Panc1 (cell line): ENCODE measurements at regions not wholly inside any gene's neighbourhood (a gene's known extent, or its start where the extent isn't known, plus 50 kb on each side); places are given as distances from the start of the nearest gene placed in this dataset.

Experiments used
- ATAC-seq: fragments of 200-7000 bp; cut with Tn5 transposase; 2 replicates; pipeline ENCODE4 v1.9.1; 2020; ENCODE audit warnings: mild to moderate bottlenecking, moderate library complexity
- BruUV-seq: library from RNA; stranded (reverse); fragments of 400-500 nt; replicated peaks from 2 replicates; lab custom pipeline; 2021; lab: Mats Ljungman, UMichigan
- CTCF ChIA-PET: fragments of 300-600 bp; sonication (Branson Sonifier 250); formaldehyde crosslinking; loops from one replicate; lab custom pipeline; 2022; ENCODE audit warnings: antibody characterized with exemption; lab: Charles Lee
- POLR2A ChIA-PET: fragments of 300-600 bp; sonication (Branson Sonifier 250); formaldehyde crosslinking; loops from one replicate; lab custom pipeline; 2022; ENCODE audit warnings: antibody characterized with exemption; lab: Charles Lee
- DNase-seq: peaks from one replicate; pipeline ENCODE4 v3.0.0-alpha.2; 2010; ENCODE audit warnings: low read depth, low spot score
- H3K27ac ChIP-seq: 2 replicates; pipeline ENCODE4 v1.5.1; 2011; ENCODE audit warnings: mild to moderate bottlenecking, low read length, inconsistent platforms
- H3K27me3 ChIP-seq: fragments of 200-500 bp; sonication (Bioruptor generic); 2 replicates; pipeline ENCODE4 v1.6.0; 2014; ENCODE audit warnings: low read length, inconsistent platforms; ENCODE audit not compliant: control insufficient read depth, insufficient read depth
- H3K36me3 ChIP-seq: fragments of 200-500 bp; sonication (Bioruptor generic); 2 replicates; pipeline ENCODE4 v1.5.1; 2014; ENCODE audit warnings: inconsistent platforms, mild to moderate bottlenecking, low read length, moderate library complexity; ENCODE audit not compliant: control insufficient read depth, insufficient read depth
- H3K4me1 ChIP-seq: 2 replicates; pipeline ENCODE4 v1.5.1; 2011; ENCODE audit warnings: inconsistent platforms, mild to moderate bottlenecking, low read length, moderate library complexity; ENCODE audit not compliant: control insufficient read depth, insufficient read depth
- H3K4me3 ChIP-seq, 2 experiments: 2 replicates each; pipeline ENCODE4 v1.5.1; 2011 to 2012; ENCODE audit warnings: low read depth in 2 of 2, low read length in 2 of 2, mild to moderate bottlenecking in 2 of 2, inconsistent platforms in 1 of 2, moderate library complexity in 1 of 2
- H3K9me3 ChIP-seq: fragments of 200-500 bp; sonication (Bioruptor generic); 2 replicates; pipeline ENCODE4 v1.5.1; 2014; ENCODE audit warnings: low read depth, mild to moderate bottlenecking, inconsistent platforms, low read length, moderate library complexity; ENCODE audit not compliant: control insufficient read depth, insufficient read depth
- POLR2AphosphoS5 ChIP-seq: IDR thresholded peaks from 2 replicates; pipeline ENCODE4 v1.6.1; 2012; ENCODE audit warnings: mild to moderate bottlenecking, low read depth, low read length, moderate library complexity
- REST ChIP-seq, 2 experiments: IDR thresholded peaks; 2 replicates each; pipeline ENCODE4 v1.6.1; 2011 to 2012; ENCODE audit warnings: low read depth in 2 of 2, control low read depth in 1 of 2, low read length in 1 of 2, mild to moderate bottlenecking in 1 of 2, moderate library complexity in 1 of 2; ENCODE audit not compliant: insufficient read depth in 1 of 2
- SIN3A ChIP-seq: IDR thresholded peaks from 2 replicates; pipeline ENCODE4 v1.6.1; 2012; ENCODE audit warnings: low read depth, mild to moderate bottlenecking, low read length, moderate library complexity, borderline replicate concordance; ENCODE audit not compliant: insufficient read depth
- TCF7L2 ChIP-seq: IDR thresholded peaks from 2 replicates; pipeline ENCODE4 v1.6.1; 2011; ENCODE audit warnings: mild to moderate bottlenecking, low read depth, low read length, inconsistent platforms
- in situ Hi-C: cut with HindIII; loops from 2 replicates; pipeline ENCODE4 v1.10.0; 2016; ENCODE audit warnings: low sequenced_read_pairs, low pct_unique_long_range_greater_than_20kb
- intact Hi-C: fragments of 100-400 bp; cut with micrococcal nuclease; formaldehyde crosslinking; loops from one replicate; pipeline ENCODE4 v1.10.0; 2022; ENCODE audit not compliant: unreplicated experiment
- TF ChIP-seq, protein P1 (sequence below): fragments of 450-650 bp; IDR thresholded peaks from 2 replicates; pipeline ENCODE4 v1.5.1; 2017; ENCODE audit warnings: mild to moderate bottlenecking

- CTCF ChIA-PET = no interaction called here
- Histone ChIP-seq H3K9me3 (no peaks in the 10 kb centered on the region), H3K4me3 (no peak overlapping the region), H3K27ac (no peak overlapping the region), H3K4me1 (no peaks in the 10 kb centered on the region), H3K27me3 (no peaks in the 10 kb centered on the region), H3K36me3 (no peaks in the 10 kb centered on the region)
- BruUV-seq = no TSS peak
- TF ChIP-seq REST (IDR thresholded peaks at IDR 0.05; ENCODE audit: insufficient read depth in 1 of 2, low read depth in 2 of 2, low read length in 1 of 2) (no peak), POLR2AphosphoS5 (no peak), SIN3A (no peak), TCF7L2 (no peak)
- TF ChIP-seq, protein P1, sequence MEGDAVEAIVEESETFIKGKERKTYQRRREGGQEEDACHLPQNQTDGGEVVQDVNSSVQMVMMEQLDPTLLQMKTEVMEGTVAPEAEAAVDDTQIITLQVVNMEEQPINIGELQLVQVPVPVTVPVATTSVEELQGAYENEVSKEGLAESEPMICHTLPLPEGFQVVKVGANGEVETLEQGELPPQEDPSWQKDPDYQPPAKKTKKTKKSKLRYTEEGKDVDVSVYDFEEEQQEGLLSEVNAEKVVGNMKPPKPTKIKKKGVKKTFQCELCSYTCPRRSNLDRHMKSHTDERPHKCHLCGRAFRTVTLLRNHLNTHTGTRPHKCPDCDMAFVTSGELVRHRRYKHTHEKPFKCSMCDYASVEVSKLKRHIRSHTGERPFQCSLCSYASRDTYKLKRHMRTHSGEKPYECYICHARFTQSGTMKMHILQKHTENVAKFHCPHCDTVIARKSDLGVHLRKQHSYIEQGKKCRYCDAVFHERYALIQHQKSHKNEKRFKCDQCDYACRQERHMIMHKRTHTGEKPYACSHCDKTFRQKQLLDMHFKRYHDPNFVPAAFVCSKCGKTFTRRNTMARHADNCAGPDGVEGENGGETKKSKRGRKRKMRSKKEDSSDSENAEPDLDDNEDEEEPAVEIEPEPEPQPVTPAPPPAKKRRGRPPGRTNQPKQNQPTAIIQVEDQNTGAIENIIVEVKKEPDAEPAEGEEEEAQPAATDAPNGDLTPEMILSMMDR = no peak
- in situ Hi-C loops (no loop called here), intact Hi-C loops (no loop called here)
- no peak for ATAC-seq
- POLR2A ChIA-PET = no interaction called here
- DNase-seq = no peak
These were observed 118.4 kb downstream of the DDX53 start for GRCh38 chrX:23118163-23118562.

GRCh38 chrX:23118890-23119527, 119.2 kb downstream of the DDX53 start:
- TF ChIP-seq POLR2AphosphoS5 (no peak), TCF7L2 (no peak), SIN3A (no peak), REST (IDR thresholded peaks at IDR 0.05; ENCODE audit: insufficient read depth in 1 of 2, low read depth in 2 of 2, low read length in 1 of 2) (no peak)
- TF ChIP-seq, protein P1 = no peak
- Histone ChIP-seq H3K27me3 (no peaks in the 10 kb centered on the region), H3K36me3 (no peaks in the 10 kb centered on the region), H3K9me3 (no peaks in the 10 kb centered on the region), H3K4me1 (no peaks in the 10 kb centered on the region), H3K27ac (no peak overlapping the region), H3K4me3 (no peak overlapping the region)
- intact Hi-C loops (no loop called here), in situ Hi-C loops (no loop called here)
- ATAC-seq (no peak), DNase-seq (no peak)
- ChIA-PET POLR2A (no interaction called here), CTCF (no interaction called here)
- BruUV-seq = no TSS peak
